Ectodermal cell (in vitro differentiated cells): ENCODE measurements at regions not wholly inside any gene's neighbourhood (a gene's known extent, or its start where the extent isn't known, plus 50 kb on each side); places are given as distances from the start of the nearest gene placed in this dataset.

Experiments
- H3K27ac ChIP-seq: 2 replicates; pipeline ENCODE4 v1.7.0; 2013; ENCODE audit warnings: mild to moderate bottlenecking, low read depth, low read length; ENCODE audit not compliant: insufficient read depth, poor library complexity, severe bottlenecking
- H3K27me3 ChIP-seq: 2 replicates; pipeline ENCODE4 v1.7.0; 2013; ENCODE audit warnings: mild to moderate bottlenecking, low read length; ENCODE audit not compliant: insufficient read depth, control insufficient read depth, poor library complexity, severe bottlenecking
- H3K36me3 ChIP-seq: one replicate; pipeline ENCODE4 v1.7.0; 2013; ENCODE audit warnings: low read length; ENCODE audit not compliant: control insufficient read depth, insufficient read depth
- H3K4me1 ChIP-seq: one replicate; pipeline ENCODE4 v1.7.0; 2013; ENCODE audit warnings: low read length; ENCODE audit not compliant: control insufficient read depth, insufficient read depth
- H3K4me3 ChIP-seq: 2 replicates; pipeline ENCODE4 v1.7.0; 2013; ENCODE audit warnings: low read depth, low read length, control low read depth; ENCODE audit not compliant: insufficient read depth
- H3K9me3 ChIP-seq: 2 replicates; pipeline ENCODE4 v1.7.0; 2013; ENCODE audit warnings: mild to moderate bottlenecking, low read length, moderate library complexity; ENCODE audit not compliant: control insufficient read depth
- WGBS, 2 experiments: methylation state at CpG; one replicate each; pipeline ENCODE4 v1.1.7; 2013; ENCODE audit warnings: missing lambda C conversion rate in 2 of 2; 5-methylcytosine and 5-hydroxymethylcytosine counted together

- no peaks in the 10 kb centered on the region for H3K27me3 ChIP-seq
- H3K9me3 ChIP-seq, result no peaks in the 10 kb centered on the region
- WGBS, 2 experiments, result 91 to 92% methylated on average over 3 of the region's 4 CpGs
- no peaks in the 10 kb centered on the region for H3K36me3 ChIP-seq
- no peak overlapping the region for H3K27ac ChIP-seq
- H3K4me3 ChIP-seq, result no peak overlapping the region
- no peaks in the 10 kb centered on the region for H3K4me1 ChIP-seq
These were observed 868.5 kb downstream of the RNF144A start for GRCh38 chr2:7785700-7786099.

GRCh38 chr2:7788736-7789135 is 871.5 kb downstream of the RNF144A start:
- Histone ChIP-seq H3K36me3 (no peaks in the 10 kb centered on the region), H3K4me3 (no peak overlapping the region), H3K9me3 (no peaks in the 10 kb centered on the region), H3K27me3 (no peaks in the 10 kb centered on the region), H3K4me1 (no peaks in the 10 kb centered on the region), H3K27ac (no peak overlapping the region)
- WGBS, 2 experiments, result 93 to 95% methylated on average over 8 of the region's 8 CpGs

- Histone ChIP-seq H3K27ac (no peak overlapping the region), H3K4me1 (no peaks in the 10 kb centered on the region), H3K4me3 (no peak overlapping the region), H3K36me3 (no peaks in the 10 kb centered on the region), H3K27me3 (no peaks in the 10 kb centered on the region), H3K9me3 (no peaks in the 10 kb centered on the region)
- 90 to 95% methylated on average over 7 of the region's 7 CpGs for WGBS, 2 experiments
These were observed 874.9 kb downstream of the RNF144A start for GRCh38 chr2:7792031-7792651.

- no peaks in the 10 kb centered on the region for H3K27me3 ChIP-seq
- H3K9me3 ChIP-seq, result no peaks in the 10 kb centered on the region
- no peak overlapping the region for H3K27ac ChIP-seq
- no peak overlapping the region for H3K4me3 ChIP-seq
- H3K36me3 ChIP-seq, result no peaks in the 10 kb centered on the region
- no peaks in the 10 kb centered on the region for H3K4me1 ChIP-seq
- 79% methylated on average over 6 to 7 of the region's 7 CpGs for WGBS, 2 experiments
These were observed 878.8 kb downstream of the RNF144A start for GRCh38 chr2:7795778-7796563.

GRCh38 chr2:7800031-7800430 is 881.8 kb upstream of the ID2 start:
- no peaks in the 10 kb centered on the region for H3K9me3 ChIP-seq
- no peaks in the 10 kb centered on the region for H3K36me3 ChIP-seq
- no peak overlapping the region for H3K27ac ChIP-seq
- WGBS, 2 experiments, result 65 to 83% methylated on average over 2 of the region's 2 CpGs
- no peak overlapping the region for H3K4me3 ChIP-seq
- H3K4me1 ChIP-seq, result no peaks in the 10 kb centered on the region
- H3K27me3 ChIP-seq, result no peaks in the 10 kb centered on the region

DNA sequence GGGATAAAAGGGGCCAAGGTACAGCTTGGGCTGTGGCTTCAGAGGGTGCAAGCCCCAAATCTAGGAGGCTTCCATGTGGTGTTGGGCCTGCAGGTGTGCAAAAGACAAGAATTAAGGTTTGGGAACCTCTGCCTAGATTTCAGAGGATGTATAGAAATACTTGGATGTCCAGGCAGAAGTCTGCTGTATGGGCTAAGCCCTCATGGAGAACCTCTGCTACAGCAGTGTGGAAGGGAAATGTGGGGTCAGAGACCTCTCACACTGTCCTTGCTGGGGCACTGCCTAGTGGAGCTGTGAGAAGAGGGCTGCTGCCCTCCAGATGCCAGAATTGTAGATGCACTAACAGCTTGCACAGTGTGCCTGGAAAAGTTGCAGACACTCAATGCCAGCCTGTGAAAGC is 880.6 kb upstream of the ID2 start:
- Histone ChIP-seq H3K36me3 (no peaks in the 10 kb centered on the region), H3K4me3 (no peak overlapping the region), H3K4me1 (no peaks in the 10 kb centered on the region), H3K27me3 (no peaks in the 10 kb centered on the region), H3K9me3 (no peaks in the 10 kb centered on the region), H3K27ac (no peak overlapping the region)

GRCh38 chr2:7803515-7803914 is 878.3 kb upstream of the ID2 start:
- Histone ChIP-seq H3K4me1 (no peaks in the 10 kb centered on the region), H3K9me3 (no peaks in the 10 kb centered on the region), H3K27me3 (no peaks in the 10 kb centered on the region), H3K27ac (no peak overlapping the region), H3K4me3 (no peak overlapping the region), H3K36me3 (no peaks in the 10 kb centered on the region)
- WGBS, 2 experiments, result 89 to 91% methylated on average over 4 to 5 of the region's 5 CpGs

GRCh38 chr2:7809640-7810039 is 872.2 kb upstream of the ID2 start:
- H3K27me3 ChIP-seq, result no peaks in the 10 kb centered on the region
- H3K4me1 ChIP-seq, result no peaks in the 10 kb centered on the region
- WGBS, 2 experiments, result 89 to 96% methylated on average over 3 of the region's 3 CpGs
- H3K9me3 ChIP-seq, result no peaks in the 10 kb centered on the region
- no peak overlapping the region for H3K4me3 ChIP-seq
- H3K27ac ChIP-seq, result no peak overlapping the region
- H3K36me3 ChIP-seq, result no peaks in the 10 kb centered on the region

GRCh38 chr2:7811073-7811472 is 870.8 kb upstream of the ID2 start:
- H3K4me1 ChIP-seq, result no peaks in the 10 kb centered on the region
- no peaks in the 10 kb centered on the region for H3K36me3 ChIP-seq
- H3K27me3 ChIP-seq, result no peaks in the 10 kb centered on the region
- H3K9me3 ChIP-seq, result no peaks in the 10 kb centered on the region
- WGBS, 2 experiments, result 81 to 96% methylated on average over 3 of the region's 3 CpGs
- no peak overlapping the region for H3K4me3 ChIP-seq
- H3K27ac ChIP-seq, result no peak overlapping the region

DNA sequence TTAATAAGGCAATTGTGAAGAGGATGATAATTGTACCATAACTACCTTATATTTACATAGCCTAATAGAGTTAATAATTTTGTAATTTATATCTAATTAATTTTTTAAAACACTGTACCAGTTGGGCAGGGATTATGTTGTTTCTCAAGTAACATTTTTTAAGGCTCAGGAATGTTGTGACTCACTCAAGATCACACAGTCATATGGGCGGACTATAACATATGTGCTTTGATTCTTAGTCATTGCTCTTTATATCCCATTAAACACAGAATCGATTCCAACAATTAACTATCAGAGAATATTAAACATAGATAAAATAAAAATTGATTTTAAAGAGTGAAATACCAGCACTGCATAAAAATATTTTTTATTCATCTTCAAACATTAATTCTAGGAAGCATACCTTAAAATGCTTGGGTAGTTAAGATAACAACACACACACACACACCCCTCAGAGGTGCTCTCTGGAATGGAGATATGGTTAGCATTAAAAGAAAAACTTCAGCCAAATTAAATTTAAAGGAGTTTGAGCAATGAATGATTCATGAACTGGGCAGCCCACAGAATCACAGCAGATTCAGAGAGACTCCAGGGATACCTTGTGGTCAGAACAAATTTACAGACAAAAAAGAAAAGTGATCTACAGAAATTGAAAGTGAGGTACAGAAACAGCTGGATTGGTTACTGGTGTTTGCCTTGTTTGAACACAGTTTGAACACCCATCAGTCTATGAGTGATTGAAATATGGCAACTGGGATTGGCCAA is 869.4 kb upstream of the ID2 start:
- no peaks in the 10 kb centered on the region for H3K36me3 ChIP-seq
- 90 to 93% methylated on average over 1 of the region's 2 CpGs for WGBS, 2 experiments
- no peak overlapping the region for H3K4me3 ChIP-seq
- no peaks in the 10 kb centered on the region for H3K9me3 ChIP-seq
- H3K27me3 ChIP-seq, result no peaks in the 10 kb centered on the region
- no peak overlapping the region for H3K27ac ChIP-seq
- H3K4me1 ChIP-seq, result no peaks in the 10 kb centered on the region
